Panc1 (cell line): ENCODE measurements at regions not wholly inside any gene's neighbourhood (a gene's known extent, or its start where the extent isn't known, plus 50 kb on each side); places are given as distances from the start of the nearest gene placed in this dataset.

ENCODE experiments used
- ATAC-seq: fragments of 200-7000 bp; cut with Tn5 transposase; 2 replicates; pipeline ENCODE4 v1.9.1; 2020; ENCODE audit warnings: mild to moderate bottlenecking, moderate library complexity
- BruUV-seq: library from RNA; stranded (reverse); fragments of 400-500 nt; replicated peaks from 2 replicates; lab custom pipeline; 2021; lab: Mats Ljungman, UMichigan
- CTCF ChIA-PET: fragments of 300-600 bp; sonication (Branson Sonifier 250); formaldehyde crosslinking; loops from one replicate; lab custom pipeline; 2022; ENCODE audit warnings: antibody characterized with exemption; lab: Charles Lee
- POLR2A ChIA-PET: fragments of 300-600 bp; sonication (Branson Sonifier 250); formaldehyde crosslinking; loops from one replicate; lab custom pipeline; 2022; ENCODE audit warnings: antibody characterized with exemption; lab: Charles Lee
- DNase-seq: peaks from one replicate; pipeline ENCODE4 v3.0.0-alpha.2; 2010; ENCODE audit warnings: low read depth, low spot score
- H3K27ac ChIP-seq: 2 replicates; pipeline ENCODE4 v1.5.1; 2011; ENCODE audit warnings: mild to moderate bottlenecking, low read length, inconsistent platforms
- H3K27me3 ChIP-seq: fragments of 200-500 bp; sonication (Bioruptor generic); 2 replicates; pipeline ENCODE4 v1.6.0; 2014; ENCODE audit warnings: low read length, inconsistent platforms; ENCODE audit not compliant: control insufficient read depth, insufficient read depth
- H3K36me3 ChIP-seq: fragments of 200-500 bp; sonication (Bioruptor generic); 2 replicates; pipeline ENCODE4 v1.5.1; 2014; ENCODE audit warnings: inconsistent platforms, mild to moderate bottlenecking, low read length, moderate library complexity; ENCODE audit not compliant: control insufficient read depth, insufficient read depth
- H3K4me1 ChIP-seq: 2 replicates; pipeline ENCODE4 v1.5.1; 2011; ENCODE audit warnings: inconsistent platforms, mild to moderate bottlenecking, low read length, moderate library complexity; ENCODE audit not compliant: control insufficient read depth, insufficient read depth
- H3K4me3 ChIP-seq, 2 experiments: 2 replicates each; pipeline ENCODE4 v1.5.1; 2011 to 2012; ENCODE audit warnings: low read depth in 2 of 2, low read length in 2 of 2, mild to moderate bottlenecking in 2 of 2, inconsistent platforms in 1 of 2, moderate library complexity in 1 of 2
- H3K9me3 ChIP-seq: fragments of 200-500 bp; sonication (Bioruptor generic); 2 replicates; pipeline ENCODE4 v1.5.1; 2014; ENCODE audit warnings: low read depth, mild to moderate bottlenecking, inconsistent platforms, low read length, moderate library complexity; ENCODE audit not compliant: control insufficient read depth, insufficient read depth
- POLR2AphosphoS5 ChIP-seq: IDR thresholded peaks from 2 replicates; pipeline ENCODE4 v1.6.1; 2012; ENCODE audit warnings: mild to moderate bottlenecking, low read depth, low read length, moderate library complexity
- SIN3A ChIP-seq: IDR thresholded peaks from 2 replicates; pipeline ENCODE4 v1.6.1; 2012; ENCODE audit warnings: low read depth, mild to moderate bottlenecking, low read length, moderate library complexity, borderline replicate concordance; ENCODE audit not compliant: insufficient read depth
- TCF7L2 ChIP-seq: IDR thresholded peaks from 2 replicates; pipeline ENCODE4 v1.6.1; 2011; ENCODE audit warnings: mild to moderate bottlenecking, low read depth, low read length, inconsistent platforms
- in situ Hi-C: cut with HindIII; loops from 2 replicates; pipeline ENCODE4 v1.10.0; 2016; ENCODE audit warnings: low sequenced_read_pairs, low pct_unique_long_range_greater_than_20kb
- intact Hi-C: fragments of 100-400 bp; cut with micrococcal nuclease; formaldehyde crosslinking; loops from one replicate; pipeline ENCODE4 v1.10.0; 2022; ENCODE audit not compliant: unreplicated experiment
- TF ChIP-seq, protein P1 (sequence below), 2 experiments: IDR thresholded peaks; 2 replicates each; pipeline ENCODE4 v1.6.1; 2011 to 2012; ENCODE audit warnings: low read depth in 2 of 2, control low read depth in 1 of 2, low read length in 1 of 2, mild to moderate bottlenecking in 1 of 2, moderate library complexity in 1 of 2; ENCODE audit not compliant: insufficient read depth in 1 of 2
- TF ChIP-seq, protein P2 (sequence below): fragments of 450-650 bp; IDR thresholded peaks from 2 replicates; pipeline ENCODE4 v1.5.1; 2017; ENCODE audit warnings: mild to moderate bottlenecking

GRCh38 chr18:55013685-55014084, 54.4 kb upstream of the CCDC68 start:
- intact Hi-C loops: no loop called here
- Histone ChIP-seq H3K27me3 (no peaks in the 10 kb centered on the region), H3K4me1 (no peaks in the 10 kb centered on the region), H3K9me3 (no peaks in the 10 kb centered on the region), H3K36me3 (no peaks in the 10 kb centered on the region), H3K4me3 (no peak overlapping the region), H3K27ac (no peak overlapping the region)
- CTCF ChIA-PET: no interaction called here
- no peak for TF ChIP-seq TCF7L2
- no peak for TF ChIP-seq POLR2AphosphoS5
- TF ChIP-seq, protein P1, sequence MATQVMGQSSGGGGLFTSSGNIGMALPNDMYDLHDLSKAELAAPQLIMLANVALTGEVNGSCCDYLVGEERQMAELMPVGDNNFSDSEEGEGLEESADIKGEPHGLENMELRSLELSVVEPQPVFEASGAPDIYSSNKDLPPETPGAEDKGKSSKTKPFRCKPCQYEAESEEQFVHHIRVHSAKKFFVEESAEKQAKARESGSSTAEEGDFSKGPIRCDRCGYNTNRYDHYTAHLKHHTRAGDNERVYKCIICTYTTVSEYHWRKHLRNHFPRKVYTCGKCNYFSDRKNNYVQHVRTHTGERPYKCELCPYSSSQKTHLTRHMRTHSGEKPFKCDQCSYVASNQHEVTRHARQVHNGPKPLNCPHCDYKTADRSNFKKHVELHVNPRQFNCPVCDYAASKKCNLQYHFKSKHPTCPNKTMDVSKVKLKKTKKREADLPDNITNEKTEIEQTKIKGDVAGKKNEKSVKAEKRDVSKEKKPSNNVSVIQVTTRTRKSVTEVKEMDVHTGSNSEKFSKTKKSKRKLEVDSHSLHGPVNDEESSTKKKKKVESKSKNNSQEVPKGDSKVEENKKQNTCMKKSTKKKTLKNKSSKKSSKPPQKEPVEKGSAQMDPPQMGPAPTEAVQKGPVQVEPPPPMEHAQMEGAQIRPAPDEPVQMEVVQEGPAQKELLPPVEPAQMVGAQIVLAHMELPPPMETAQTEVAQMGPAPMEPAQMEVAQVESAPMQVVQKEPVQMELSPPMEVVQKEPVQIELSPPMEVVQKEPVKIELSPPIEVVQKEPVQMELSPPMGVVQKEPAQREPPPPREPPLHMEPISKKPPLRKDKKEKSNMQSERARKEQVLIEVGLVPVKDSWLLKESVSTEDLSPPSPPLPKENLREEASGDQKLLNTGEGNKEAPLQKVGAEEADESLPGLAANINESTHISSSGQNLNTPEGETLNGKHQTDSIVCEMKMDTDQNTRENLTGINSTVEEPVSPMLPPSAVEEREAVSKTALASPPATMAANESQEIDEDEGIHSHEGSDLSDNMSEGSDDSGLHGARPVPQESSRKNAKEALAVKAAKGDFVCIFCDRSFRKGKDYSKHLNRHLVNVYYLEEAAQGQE (IDR thresholded peaks at IDR 0.05; ENCODE audit: insufficient read depth in 1 of 2, low read depth in 2 of 2, low read length in 1 of 2): no peak
- TF ChIP-seq, protein P2, sequence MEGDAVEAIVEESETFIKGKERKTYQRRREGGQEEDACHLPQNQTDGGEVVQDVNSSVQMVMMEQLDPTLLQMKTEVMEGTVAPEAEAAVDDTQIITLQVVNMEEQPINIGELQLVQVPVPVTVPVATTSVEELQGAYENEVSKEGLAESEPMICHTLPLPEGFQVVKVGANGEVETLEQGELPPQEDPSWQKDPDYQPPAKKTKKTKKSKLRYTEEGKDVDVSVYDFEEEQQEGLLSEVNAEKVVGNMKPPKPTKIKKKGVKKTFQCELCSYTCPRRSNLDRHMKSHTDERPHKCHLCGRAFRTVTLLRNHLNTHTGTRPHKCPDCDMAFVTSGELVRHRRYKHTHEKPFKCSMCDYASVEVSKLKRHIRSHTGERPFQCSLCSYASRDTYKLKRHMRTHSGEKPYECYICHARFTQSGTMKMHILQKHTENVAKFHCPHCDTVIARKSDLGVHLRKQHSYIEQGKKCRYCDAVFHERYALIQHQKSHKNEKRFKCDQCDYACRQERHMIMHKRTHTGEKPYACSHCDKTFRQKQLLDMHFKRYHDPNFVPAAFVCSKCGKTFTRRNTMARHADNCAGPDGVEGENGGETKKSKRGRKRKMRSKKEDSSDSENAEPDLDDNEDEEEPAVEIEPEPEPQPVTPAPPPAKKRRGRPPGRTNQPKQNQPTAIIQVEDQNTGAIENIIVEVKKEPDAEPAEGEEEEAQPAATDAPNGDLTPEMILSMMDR: no peak
- ATAC-seq (no peak), DNase-seq (no peak)
- in situ Hi-C loops: no loop called here
- POLR2A ChIA-PET: no interaction called here
- BruUV-seq: no TSS peak

- no TSS peak for BruUV-seq
- TF ChIP-seq SIN3A (no peak), TCF7L2 (no peak), POLR2AphosphoS5 (no peak)
- TF ChIP-seq, protein P2: no peak
- TF ChIP-seq, protein P1 (IDR thresholded peaks at IDR 0.05; ENCODE audit: insufficient read depth in 1 of 2, low read depth in 2 of 2, low read length in 1 of 2): no peak
- in situ Hi-C loops (no loop called here), intact Hi-C loops (no loop called here)
- Histone ChIP-seq H3K36me3 (no peaks in the 10 kb centered on the region), H3K27ac (no peak overlapping the region), H3K4me3 (no peak overlapping the region), H3K9me3 (no peaks in the 10 kb centered on the region), H3K4me1 (no peaks in the 10 kb centered on the region), H3K27me3 (no peaks in the 10 kb centered on the region)
- no peak for DNase-seq
- ChIA-PET POLR2A (no interaction called here), CTCF (no interaction called here)
- no peak for ATAC-seq
Measured at GRCh38 chr18:55013086-55013485, 53.8 kb upstream of the CCDC68 start.
